DOHH2 (cell line): ENCODE measurements at regions not wholly inside any gene's neighbourhood (a gene's known extent, or its start where the extent isn't known, plus 50 kb on each side); places are given as distances from the start of the nearest gene placed in this dataset.

Experiments used
- H3F3A ChIP-seq: fragments of 200-600 bp; sonication (generic), shearing (Covaris generic); 2 replicates; pipeline ENCODE4 v1.6.0; 2016; ENCODE audit warnings: antibody characterized with exemption, mild to moderate bottlenecking; ENCODE audit not compliant: control insufficient read depth, insufficient read depth
- H3K27ac ChIP-seq: fragments of 200-600 bp; sonication (generic); 2 replicates; pipeline ENCODE4 v1.5.1; 2014; ENCODE audit warnings: low read depth, mild to moderate bottlenecking, low read length, moderate library complexity
- H3K27me3 ChIP-seq: fragments of 200-600 bp; sonication (generic); 2 replicates; pipeline ENCODE4 v1.6.1; 2014; ENCODE audit warnings: mild to moderate bottlenecking, low read length, mixed read lengths; ENCODE audit not compliant: control insufficient read depth
- H3K36me3 ChIP-seq: fragments of 200-600 bp; sonication (generic); 2 replicates; pipeline ENCODE4 v1.6.1; 2014; ENCODE audit warnings: mild to moderate bottlenecking, low read length, moderate library complexity, mixed read lengths; ENCODE audit not compliant: control insufficient read depth
- H3K4me1 ChIP-seq: fragments of 200-600 bp; sonication (generic); 2 replicates; pipeline ENCODE4 v1.6.1; 2014; ENCODE audit warnings: mild to moderate bottlenecking, low read length, mixed read lengths; ENCODE audit not compliant: control insufficient read depth
- H3K4me2 ChIP-seq: fragments of 200-600 bp; sonication (generic); 2 replicates; pipeline ENCODE4 v1.6.0; 2014; ENCODE audit warnings: mild to moderate bottlenecking, low read length, moderate library complexity
- H3K4me3 ChIP-seq: fragments of 200-600 bp; sonication (generic); 2 replicates; pipeline ENCODE4 v1.5.1; 2014; ENCODE audit warnings: mild to moderate bottlenecking, low read length, mixed read lengths
- H3K79me2 ChIP-seq: fragments of 200-600 bp; sonication (generic); 2 replicates; pipeline ENCODE4 v1.6.1; 2014; ENCODE audit warnings: mild to moderate bottlenecking, low read length, mixed read lengths; ENCODE audit not compliant: control insufficient read depth
- H3K9me2 ChIP-seq: fragments of 200-600 bp; sonication (generic); replicated peaks from 2 replicates; pipeline ENCODE4 v1.6.1; 2014; ENCODE audit warnings: mild to moderate bottlenecking, low read length, mixed read lengths; ENCODE audit not compliant: control insufficient read depth
- H3K9me3 ChIP-seq: fragments of 200-600 bp; sonication (generic); 2 replicates; pipeline ENCODE4 v1.6.1; 2014; ENCODE audit warnings: antibody characterized with exemption, low read length, mixed read lengths; ENCODE audit not compliant: control insufficient read depth, insufficient read depth
- H4K20me1 ChIP-seq: fragments of 200-600 bp; sonication (generic); 2 replicates; pipeline ENCODE4 v1.6.0; 2014; ENCODE audit warnings: low read depth, mild to moderate bottlenecking, antibody characterized with exemption, low read length, moderate library complexity; ENCODE audit not compliant: control insufficient read depth, insufficient read depth
- EZH2phosphoT487 ChIP-seq: fragments of 200-600 bp; sonication (generic); IDR thresholded peaks from 2 replicates; pipeline ENCODE4 v1.6.1; 2017; ENCODE audit warnings: borderline replicate concordance, mild to moderate bottlenecking, antibody characterized with exemption, low read length, moderate library complexity, mixed read lengths
- TF ChIP-seq, protein P1 (sequence below): fragments of 200-600 bp; sonication (generic); IDR thresholded peaks from one replicate; pipeline ENCODE4 v1.5.1; 2014; ENCODE audit warnings: antibody characterized with exemption, mild to moderate bottlenecking, low read depth, low read length; ENCODE audit not compliant: poor library complexity, severe bottlenecking

DNA sequence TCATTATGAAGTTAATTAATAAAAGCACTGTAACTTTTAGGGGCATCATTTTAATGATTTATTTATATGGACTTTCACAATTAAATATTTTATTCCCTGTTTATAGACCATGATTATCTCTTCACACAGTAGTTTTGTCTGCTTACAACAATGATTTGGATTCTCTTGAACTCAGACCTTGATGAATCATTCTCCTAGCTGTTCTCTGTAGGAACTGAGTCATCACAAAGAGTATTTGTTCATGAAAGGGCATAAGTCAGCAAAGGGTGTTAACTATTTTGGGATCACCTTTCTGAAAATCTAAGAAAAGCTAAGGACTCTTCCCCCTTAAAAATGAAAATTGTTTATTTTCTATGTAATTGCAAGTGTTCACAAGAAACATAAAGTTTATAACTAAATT lies 461.1 kb upstream of the UBE2E3 start:
- no peak overlapping the region for H3K27ac ChIP-seq
- H3F3A ChIP-seq: no peaks in the 10 kb centered on the region
- H3K4me1 ChIP-seq: no peaks in the 10 kb centered on the region
- no peaks in the 10 kb centered on the region for H3K9me3 ChIP-seq
- H3K36me3 ChIP-seq: no peaks in the 10 kb centered on the region
- H3K4me3 ChIP-seq: no peak overlapping the region
- no peaks in the 10 kb centered on the region for H4K20me1 ChIP-seq
- H3K79me2 ChIP-seq: no peaks in the 10 kb centered on the region
- TF ChIP-seq, protein P1, sequence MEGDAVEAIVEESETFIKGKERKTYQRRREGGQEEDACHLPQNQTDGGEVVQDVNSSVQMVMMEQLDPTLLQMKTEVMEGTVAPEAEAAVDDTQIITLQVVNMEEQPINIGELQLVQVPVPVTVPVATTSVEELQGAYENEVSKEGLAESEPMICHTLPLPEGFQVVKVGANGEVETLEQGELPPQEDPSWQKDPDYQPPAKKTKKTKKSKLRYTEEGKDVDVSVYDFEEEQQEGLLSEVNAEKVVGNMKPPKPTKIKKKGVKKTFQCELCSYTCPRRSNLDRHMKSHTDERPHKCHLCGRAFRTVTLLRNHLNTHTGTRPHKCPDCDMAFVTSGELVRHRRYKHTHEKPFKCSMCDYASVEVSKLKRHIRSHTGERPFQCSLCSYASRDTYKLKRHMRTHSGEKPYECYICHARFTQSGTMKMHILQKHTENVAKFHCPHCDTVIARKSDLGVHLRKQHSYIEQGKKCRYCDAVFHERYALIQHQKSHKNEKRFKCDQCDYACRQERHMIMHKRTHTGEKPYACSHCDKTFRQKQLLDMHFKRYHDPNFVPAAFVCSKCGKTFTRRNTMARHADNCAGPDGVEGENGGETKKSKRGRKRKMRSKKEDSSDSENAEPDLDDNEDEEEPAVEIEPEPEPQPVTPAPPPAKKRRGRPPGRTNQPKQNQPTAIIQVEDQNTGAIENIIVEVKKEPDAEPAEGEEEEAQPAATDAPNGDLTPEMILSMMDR: no peak
- TF ChIP-seq EZH2phosphoT487: no peak
- no peak overlapping the region for H3K4me2 ChIP-seq
- H3K27me3 ChIP-seq: no peaks in the 10 kb centered on the region
- no peaks in the 10 kb centered on the region; the same call in 1 of the 2 replicates for H3K9me2 ChIP-seq

DNA sequence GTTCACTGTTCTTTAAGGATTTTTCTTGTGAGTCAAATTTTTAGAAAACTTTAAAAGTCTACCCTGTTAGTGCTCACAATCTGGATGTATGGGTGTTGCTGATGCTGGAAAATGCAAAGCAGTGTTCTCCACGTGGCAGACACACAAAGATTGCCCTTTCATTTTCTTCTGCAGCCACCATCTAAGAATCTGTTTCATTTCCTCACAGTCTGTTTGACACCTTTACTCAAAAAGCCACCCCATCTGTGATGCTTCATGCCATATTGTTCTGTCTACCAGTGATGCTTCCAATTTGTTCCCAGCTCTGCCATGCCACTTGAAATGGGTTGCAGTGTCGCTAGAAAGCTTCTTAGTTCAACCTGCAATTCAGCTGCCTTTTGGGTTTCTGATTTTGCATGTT lies 464.2 kb upstream of the UBE2E3 start:
- Histone ChIP-seq H3K79me2 (no peaks in the 10 kb centered on the region), H3K27ac (no peak overlapping the region), H4K20me1 (no peaks in the 10 kb centered on the region), H3K27me3 (no peaks in the 10 kb centered on the region), H3K4me1 (no peaks in the 10 kb centered on the region), H3K36me3 (no peaks in the 10 kb centered on the region), H3K9me3 (no peaks in the 10 kb centered on the region), H3K9me2 (no peaks in the 10 kb centered on the region; the same call in 1 of the 2 replicates), H3K4me2 (no peak overlapping the region), H3K4me3 (no peak overlapping the region), H3F3A (no peaks in the 10 kb centered on the region)
- TF ChIP-seq, protein P1: no peak
- no peak for TF ChIP-seq EZH2phosphoT487

DNA sequence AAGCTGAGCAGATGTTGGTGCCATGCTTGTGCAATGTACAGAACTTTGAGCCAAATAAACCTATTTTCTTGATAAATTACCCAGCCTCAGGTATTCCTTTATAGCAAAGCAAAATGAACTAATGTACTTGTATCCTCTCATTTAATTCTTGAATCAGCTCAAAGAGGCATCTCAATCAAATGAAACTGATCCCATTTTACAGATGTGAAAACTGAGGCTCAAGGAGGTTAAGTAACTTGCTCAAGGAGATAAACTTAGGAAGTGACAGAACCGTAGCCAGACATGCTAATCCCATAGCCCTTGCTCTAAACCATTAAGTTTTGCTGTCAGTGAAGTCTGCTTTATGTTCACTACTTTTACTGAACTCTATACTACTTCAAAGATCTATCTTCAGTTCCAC lies 467.0 kb upstream of the UBE2E3 start:
- Histone ChIP-seq H3K4me2 (no peak overlapping the region), H3K4me1 (no peaks in the 10 kb centered on the region), H3K36me3 (no peaks in the 10 kb centered on the region), H3K9me3 (no peaks in the 10 kb centered on the region), H3K27ac (no peak overlapping the region), H3K27me3 (no peaks in the 10 kb centered on the region), H3F3A (no peaks in the 10 kb centered on the region), H3K9me2 (no peaks in the 10 kb centered on the region; the same call in 1 of the 2 replicates), H4K20me1 (no peaks in the 10 kb centered on the region), H3K79me2 (no peaks in the 10 kb centered on the region), H3K4me3 (no peak overlapping the region)
- no peak for TF ChIP-seq EZH2phosphoT487
- TF ChIP-seq, protein P1: no peak

DNA sequence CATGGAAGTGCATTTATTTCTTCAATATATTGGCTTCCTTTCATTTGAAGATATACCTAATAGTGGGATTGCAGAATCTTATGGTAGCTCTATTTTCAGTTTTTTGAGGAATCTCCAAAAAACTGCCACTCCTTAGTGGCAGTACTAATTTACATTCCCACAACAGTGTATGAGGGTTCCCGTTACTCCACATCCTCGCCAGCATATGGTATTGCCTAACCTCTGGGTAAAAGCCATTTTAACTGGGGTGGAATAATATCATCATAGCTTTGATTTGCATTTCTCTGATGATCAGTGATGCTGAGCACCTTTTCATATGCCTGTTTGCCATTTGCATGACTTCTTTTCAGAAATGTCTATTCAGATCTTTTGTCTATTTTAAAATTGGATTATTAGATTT lies 471.9 kb upstream of the UBE2E3 start:
- Histone ChIP-seq H3K9me3 (no peaks in the 10 kb centered on the region), H3K27ac (no peak overlapping the region), H3K36me3 (no peaks in the 10 kb centered on the region), H4K20me1 (no peaks in the 10 kb centered on the region), H3K9me2 (no peaks in the 10 kb centered on the region), H3K79me2 (no peaks in the 10 kb centered on the region), H3K4me2 (no peak overlapping the region), H3K27me3 (no peaks in the 10 kb centered on the region), H3F3A (no peaks in the 10 kb centered on the region), H3K4me1 (no peaks in the 10 kb centered on the region), H3K4me3 (no peak overlapping the region)
- TF ChIP-seq, protein P1: no peak
- no peak for TF ChIP-seq EZH2phosphoT487
